Mesendoderm (in vitro differentiated cells): ENCODE measurements at regions not wholly inside any gene's neighbourhood (a gene's known extent, or its start where the extent isn't known, plus 50 kb on each side); places are given as distances from the start of the nearest gene placed in this dataset.
A peak's percentile ranks its signal among the peaks of the same experiment; 100 is the strongest.

Experiments
- DNase-seq: peaks from one replicate; pipeline ENCODE4 v3.0.0; 2013
- H2AK5ac ChIP-seq: 2 replicates; pipeline ENCODE4 v1.6.1; 2013; ENCODE audit warnings: low read length, inconsistent platforms
- H2BK120ac ChIP-seq: 2 replicates; pipeline ENCODE4 v1.6.1; 2013; ENCODE audit warnings: low read depth, mild to moderate bottlenecking, low read length, moderate library complexity, mixed read lengths
- H2BK15ac ChIP-seq: replicated peaks from 2 replicates; pipeline ENCODE4 v1.6.1; 2013; ENCODE audit warnings: low read depth, mild to moderate bottlenecking, moderate library complexity
- H2BK5ac ChIP-seq: 2 replicates; pipeline ENCODE4 v1.6.1; 2013; ENCODE audit warnings: low read length, inconsistent platforms
- H3K18ac ChIP-seq: 2 replicates; pipeline ENCODE4 v1.6.1; 2013; ENCODE audit warnings: mild to moderate bottlenecking, low read length, mixed read lengths
- H3K23ac ChIP-seq: one replicate; pipeline ENCODE4 v1.6.1; 2013; ENCODE audit warnings: low read length
- H3K27ac ChIP-seq: 2 replicates; pipeline ENCODE4 v1.5.1; 2013; ENCODE audit warnings: low read depth, mild to moderate bottlenecking, inconsistent platforms, low read length, moderate library complexity
- H3K27me3 ChIP-seq: 2 replicates; pipeline ENCODE4 v1.6.1; 2013; ENCODE audit warnings: low read length, control low read depth, mild to moderate bottlenecking, inconsistent platforms; ENCODE audit not compliant: insufficient read depth, poor library complexity
- H3K36me3 ChIP-seq: 2 replicates; pipeline ENCODE4 v1.6.1; 2013; ENCODE audit warnings: low read length, inconsistent platforms; ENCODE audit not compliant: control insufficient read depth, insufficient read depth
- H3K4ac ChIP-seq: one replicate; pipeline ENCODE4 v1.6.1; 2013; ENCODE audit warnings: low read depth, mild to moderate bottlenecking, low read length, moderate library complexity
- H3K4me1 ChIP-seq: 2 replicates; pipeline ENCODE4 v1.6.1; 2013; ENCODE audit warnings: low read depth, low read length, inconsistent platforms; ENCODE audit not compliant: control insufficient read depth
- H3K4me2 ChIP-seq: 2 replicates; pipeline ENCODE4 v1.6.1; 2013; ENCODE audit warnings: low read length
- H3K4me3 ChIP-seq: 2 replicates; pipeline ENCODE4 v1.5.1; 2013; ENCODE audit warnings: mild to moderate bottlenecking, low read length
- H3K56ac ChIP-seq: one replicate; pipeline ENCODE4 v1.6.1; 2013; ENCODE audit warnings: low read length
- H3K79me1 ChIP-seq: 2 replicates; pipeline ENCODE4 v1.6.1; 2013; ENCODE audit warnings: low read length, inconsistent platforms
- H3K79me2 ChIP-seq: 2 replicates; pipeline ENCODE4 v1.6.1; 2013; ENCODE audit warnings: mild to moderate bottlenecking, low read length; ENCODE audit not compliant: control insufficient read depth, insufficient read depth
- H3K9ac ChIP-seq: 2 replicates; pipeline ENCODE4 v1.6.1; 2013; ENCODE audit warnings: low read length, inconsistent platforms
- H4K5ac ChIP-seq: one replicate; pipeline ENCODE4 v1.6.1; 2013; ENCODE audit warnings: low read length
- H4K8ac ChIP-seq: one replicate; pipeline ENCODE4 v1.6.1; 2013; ENCODE audit warnings: low read depth, mild to moderate bottlenecking, control low read depth, low read length, moderate library complexity
- WGBS: extraction: QIAGEN DNeasy Blood & Tissue Kit; methylation state at CpG from one replicate; pipeline ENCODE4 v1.1.7; 2013; ENCODE audit warnings: low lambda C conversion rate, missing lambda C conversion rate; ENCODE audit not compliant: insufficient coverage; ENCODE audit errors: extremely low coverage; 5-methylcytosine and 5-hydroxymethylcytosine counted together

GRCh38 chr5:136656811-136657210 lies 291.5 kb upstream of the TRPC7 start:
- no peak overlapping the region for H3K56ac ChIP-seq
- H2BK120ac ChIP-seq = no peak overlapping the region
- no peak overlapping the region for H4K5ac ChIP-seq
- H2BK15ac ChIP-seq = no peak overlapping the region
- no peak overlapping the region for H3K4me3 ChIP-seq
- no CpG with 5 or more reads among the region's 4 CpGs for WGBS
- H4K8ac ChIP-seq = no peak overlapping the region
- no peak overlapping the region for H3K4me2 ChIP-seq
- H3K23ac ChIP-seq = no peak overlapping the region
- no peak for DNase-seq
- H3K27ac ChIP-seq = no peak overlapping the region
- no peak overlapping the region for H3K4ac ChIP-seq
- H2AK5ac ChIP-seq = no peak overlapping the region
- no peaks in the 10 kb centered on the region for H3K4me1 ChIP-seq
- no peaks in the 10 kb centered on the region for H3K36me3 ChIP-seq
- H3K27me3 ChIP-seq = no peaks in the 10 kb centered on the region
- no peak overlapping the region for H2BK5ac ChIP-seq
- H3K18ac ChIP-seq = no peak overlapping the region
- no peak overlapping the region for H3K9ac ChIP-seq
- H3K79me2 ChIP-seq = no peaks in the 10 kb centered on the region
- no peaks in the 10 kb centered on the region for H3K79me1 ChIP-seq

GRCh38 chr5:136655468-136655867 lies 290.1 kb upstream of the TRPC7 start:
- Histone ChIP-seq H3K4ac (no peak overlapping the region), H3K4me1 (no peaks in the 10 kb centered on the region), H3K9ac (no peak overlapping the region), H2BK15ac (no peak overlapping the region), H3K79me1 (no peaks in the 10 kb centered on the region), H3K27me3 (no peaks in the 10 kb centered on the region), H3K27ac (no peak overlapping the region), H3K4me3 (no peak overlapping the region), H3K23ac (no peak overlapping the region), H2AK5ac (no peak overlapping the region), H3K79me2 (no peaks in the 10 kb centered on the region), H4K8ac (no peak overlapping the region), H3K36me3 (no peaks in the 10 kb centered on the region), H3K56ac (no peak overlapping the region), H3K18ac (no peak overlapping the region), H2BK120ac (no peak overlapping the region), H4K5ac (no peak overlapping the region), H2BK5ac (no peak overlapping the region), H3K4me2 (no peak overlapping the region)
- WGBS = no CpG with 5 or more reads among the region's 2 CpGs
- DNase-seq = no peak

GRCh38 chr5:136646915-136647314 lies 281.6 kb upstream of the TRPC7 start:
- WGBS = no CpG with 5 or more reads among the region's 2 CpGs

GRCh38 chr5:136642976-136643375 lies 277.6 kb upstream of the TRPC7 start:
- Histone ChIP-seq H4K5ac (no peak overlapping the region), H2BK120ac (no peak overlapping the region), H3K79me2 (no peaks in the 10 kb centered on the region), H3K36me3 (no peaks in the 10 kb centered on the region), H3K18ac (no peak overlapping the region), H3K27me3 (no peaks in the 10 kb centered on the region), H3K4me2 (no peak overlapping the region), H3K4me3 (no peak overlapping the region), H3K23ac (no peak overlapping the region), H3K4ac (no peak overlapping the region), H3K56ac (no peak overlapping the region), H3K27ac (no peak overlapping the region), H3K4me1 (no peaks in the 10 kb centered on the region), H2BK5ac (no peak overlapping the region), H2BK15ac (no peak overlapping the region), H2AK5ac (no peak overlapping the region), H3K79me1 (no peaks in the 10 kb centered on the region), H3K9ac (no peak overlapping the region), H4K8ac (no peak overlapping the region)
- DNase-seq = no peak
- WGBS = no CpG with 5 or more reads among the region's 2 CpGs

More at GRCh38 chr5:136646915-136647314, 281.6 kb upstream of the TRPC7 start:
- no peak overlapping the region for H2BK120ac ChIP-seq
- no peak overlapping the region for H3K23ac ChIP-seq
- H3K18ac ChIP-seq = no peak overlapping the region
- no peak overlapping the region for H3K4me3 ChIP-seq
- no peak overlapping the region for H3K4ac ChIP-seq
- H2BK5ac ChIP-seq = no peak overlapping the region
- H3K9ac ChIP-seq = no peak overlapping the region
- H2BK15ac ChIP-seq = no peak overlapping the region
- no peak overlapping the region for H3K56ac ChIP-seq
- H3K4me1 ChIP-seq = no peaks in the 10 kb centered on the region
- H4K8ac ChIP-seq = no peak overlapping the region
- H4K5ac ChIP-seq = no peak overlapping the region
- H3K4me2 ChIP-seq = no peak overlapping the region
- H3K79me1 ChIP-seq = no peaks in the 10 kb centered on the region
- H3K27ac ChIP-seq = no peak overlapping the region
- no peak for DNase-seq
- no peaks in the 10 kb centered on the region for H3K79me2 ChIP-seq
- no peaks in the 10 kb centered on the region for H3K36me3 ChIP-seq
- no peak overlapping the region for H2AK5ac ChIP-seq
- H3K27me3 ChIP-seq = no peaks in the 10 kb centered on the region

- Histone ChIP-seq H3K36me3 (no peaks in the 10 kb centered on the region), H3K56ac (no peak overlapping the region), H3K79me2 (no peaks in the 10 kb centered on the region), H3K4me2 (no peak overlapping the region), H3K18ac (no peak overlapping the region), H2BK15ac (no peak overlapping the region), H3K9ac (no peak overlapping the region), H2BK120ac (no peak overlapping the region), H4K8ac (no peak overlapping the region), H3K4me3 (no peak overlapping the region), H3K79me1 (no peaks in the 10 kb centered on the region), H3K27me3 (no peaks in the 10 kb centered on the region), H3K4me1 (no peaks in the 10 kb centered on the region), H2AK5ac (no peak overlapping the region), H3K4ac (no peak overlapping the region), H3K27ac (no peak overlapping the region), H2BK5ac (no peak overlapping the region), H4K5ac (no peak overlapping the region), H3K23ac (no peak overlapping the region)
- no CpG with 5 or more reads among the region's 3 CpGs for WGBS
- no peak for DNase-seq
These were observed 274.3 kb upstream of the TRPC7 start for GRCh38 chr5:136639616-136640015.

- H3K27ac ChIP-seq = no peak overlapping the region
- no peak overlapping the region for H4K8ac ChIP-seq
- H3K27me3 ChIP-seq = no peaks in the 10 kb centered on the region
- no peaks in the 10 kb centered on the region for H3K79me2 ChIP-seq
- no peak overlapping the region for H3K18ac ChIP-seq
- no peak overlapping the region for H4K5ac ChIP-seq
- H2BK120ac ChIP-seq = no peak overlapping the region
- H2AK5ac ChIP-seq = no peak overlapping the region
- H3K4ac ChIP-seq = no peak overlapping the region
- H3K4me2 ChIP-seq = no peak overlapping the region
- H3K9ac ChIP-seq = no peak overlapping the region
- WGBS = no CpG with 5 or more reads among the region's 1 CpG
- no peaks in the 10 kb centered on the region for H3K36me3 ChIP-seq
- no peak overlapping the region for H3K23ac ChIP-seq
- no peaks in the 10 kb centered on the region for H3K4me1 ChIP-seq
- H2BK5ac ChIP-seq = no peak overlapping the region
- H3K4me3 ChIP-seq = no peak overlapping the region
- no peak overlapping the region for H3K56ac ChIP-seq
- H3K79me1 ChIP-seq = no peaks in the 10 kb centered on the region
- no peak overlapping the region for H2BK15ac ChIP-seq
- peak; percentile 15 for DNase-seq
These were observed 272.7 kb upstream of the TRPC7 start for GRCh38 chr5:136638084-136638483.
